Inflammatory macrophage treated with lipopolysaccharide for 4 hours (primary cell): ENCODE measurements at regions not wholly inside any gene's neighbourhood (a gene's known extent, or its start where the extent isn't known, plus 50 kb on each side); places are given as distances from the start of the nearest gene placed in this dataset.

Source experiments
- DNase-seq: peaks from one replicate; pipeline ENCODE4 v3.0.0-alpha.2; 2020

DNA sequence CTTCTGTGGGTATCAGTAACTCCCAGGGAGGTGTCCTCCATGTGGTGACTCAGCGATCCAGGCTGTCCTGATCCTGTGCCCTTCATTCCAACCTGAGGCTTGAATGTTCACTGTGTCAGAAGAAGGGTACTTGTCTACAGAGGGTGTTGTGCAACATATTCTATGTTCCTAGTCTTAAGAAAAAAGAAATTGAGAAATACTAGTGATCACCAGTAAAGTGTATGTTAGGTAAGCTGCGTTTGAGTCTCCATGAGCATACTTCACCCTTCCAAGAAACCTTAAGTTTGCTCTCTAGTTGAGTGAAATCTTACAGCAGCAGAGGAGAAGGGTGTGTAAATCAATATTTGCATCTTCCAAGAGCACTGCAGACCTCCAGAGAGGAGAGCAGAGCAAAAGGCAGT is 122.2 kb upstream of the SLC24A5 start:
- DNase-seq = peak; percentile 37

GRCh38 chr15:48001393-48002039 is 119.3 kb upstream of the SLC24A5 start:
- DNase-seq = peak; percentile 74

- peak; percentile 40 for DNase-seq
These were observed 118.0 kb upstream of the SLC24A5 start for GRCh38 chr15:48002767-48003166.

- DNase-seq = no peak
These were observed 117.3 kb upstream of the SLC24A5 start for GRCh38 chr15:48003441-48003840.

- DNase-seq = no peak
These were observed 115.7 kb upstream of the SLC24A5 start for GRCh38 chr15:48005077-48005476.

DNA sequence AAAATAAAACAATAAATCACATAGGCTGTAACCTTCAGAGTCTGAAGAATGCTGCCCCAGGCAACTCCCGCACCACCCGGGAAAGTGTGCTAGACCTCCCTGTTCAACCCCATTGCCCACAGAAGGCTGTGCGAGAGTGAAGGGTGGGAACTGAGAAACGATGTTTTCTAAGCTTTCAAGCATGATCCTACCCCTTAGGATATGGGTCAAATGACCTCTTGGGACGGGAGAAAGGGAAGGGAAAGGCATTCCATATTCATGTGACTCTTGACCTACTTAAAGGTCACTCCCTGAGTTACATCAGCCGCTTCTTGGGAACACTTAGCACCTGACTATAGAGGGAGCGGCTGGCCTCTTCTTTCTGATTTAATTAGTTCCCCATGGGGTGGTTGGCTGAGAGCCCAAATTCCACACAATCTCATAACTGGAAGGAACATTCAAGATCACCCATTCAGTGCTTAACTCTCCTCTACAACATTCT is 114.7 kb upstream of the SLC24A5 start:
- DNase-seq = no peak

DNA sequence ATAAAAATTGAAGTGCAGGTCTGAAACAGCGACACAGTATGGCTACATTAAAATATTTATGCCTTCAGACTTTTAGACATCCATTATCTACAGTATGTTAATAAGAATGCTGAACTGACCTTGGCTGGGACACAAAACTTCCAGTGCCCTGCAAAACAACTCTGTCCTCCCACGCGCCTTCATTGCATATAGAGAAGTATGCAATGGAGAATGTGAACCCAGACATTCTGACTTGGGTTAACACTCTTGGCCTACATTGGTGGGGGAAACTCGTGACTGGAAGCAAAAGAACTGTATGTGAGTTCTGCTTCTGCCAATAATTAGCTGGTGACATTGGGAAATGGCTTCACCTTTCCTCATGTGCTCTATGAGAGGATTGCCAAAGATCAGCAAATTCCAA is 110.5 kb upstream of the SLC24A5 start:
- DNase-seq = peak; percentile 10

GRCh38 chr15:48012191-48012590 is 108.6 kb upstream of the SLC24A5 start:
- DNase-seq = no peak

DNA sequence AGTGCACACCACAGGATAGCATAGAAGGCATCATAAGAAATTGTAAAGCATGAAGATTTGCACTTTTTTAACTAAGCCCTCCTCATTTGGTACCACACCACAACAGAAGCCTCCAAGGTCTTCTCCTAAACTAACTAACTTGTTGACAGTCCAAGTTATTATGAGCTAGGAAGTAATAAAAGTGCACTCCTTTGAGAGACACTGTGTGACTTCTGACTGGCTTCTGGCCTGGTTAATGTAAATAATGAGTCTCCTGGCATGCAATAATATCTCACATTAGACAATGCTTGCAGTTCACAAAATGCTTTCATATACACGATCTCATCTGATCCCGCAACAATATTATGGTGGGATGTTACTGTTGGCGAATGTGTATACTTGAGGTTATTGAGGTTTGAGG is 103.9 kb upstream of the SLC24A5 start:
- no peak for DNase-seq

GRCh38 chr15:48017747-48018146 is 103.0 kb upstream of the SLC24A5 start:
- DNase-seq = no peak

DNA sequence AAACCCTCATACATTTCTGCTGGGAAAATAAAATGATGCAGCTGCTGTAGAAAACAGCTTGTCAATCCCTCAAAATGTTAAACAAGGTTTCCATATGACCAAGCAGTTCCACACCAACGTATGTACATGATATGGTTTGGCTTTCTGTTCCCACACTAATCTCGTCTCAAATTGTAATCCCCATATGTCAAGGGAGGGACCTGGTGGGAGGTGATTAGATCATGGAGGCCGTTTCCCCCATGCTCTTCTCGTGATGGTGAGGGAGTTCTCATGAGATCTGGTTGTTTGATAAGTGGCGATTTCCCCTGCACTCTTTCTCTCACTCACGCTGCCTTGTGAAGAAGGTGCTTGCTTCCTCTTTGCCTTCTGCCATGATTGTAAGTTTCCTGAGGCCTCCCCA is 100.6 kb upstream of the SLC24A5 start:
- no peak for DNase-seq

DNA sequence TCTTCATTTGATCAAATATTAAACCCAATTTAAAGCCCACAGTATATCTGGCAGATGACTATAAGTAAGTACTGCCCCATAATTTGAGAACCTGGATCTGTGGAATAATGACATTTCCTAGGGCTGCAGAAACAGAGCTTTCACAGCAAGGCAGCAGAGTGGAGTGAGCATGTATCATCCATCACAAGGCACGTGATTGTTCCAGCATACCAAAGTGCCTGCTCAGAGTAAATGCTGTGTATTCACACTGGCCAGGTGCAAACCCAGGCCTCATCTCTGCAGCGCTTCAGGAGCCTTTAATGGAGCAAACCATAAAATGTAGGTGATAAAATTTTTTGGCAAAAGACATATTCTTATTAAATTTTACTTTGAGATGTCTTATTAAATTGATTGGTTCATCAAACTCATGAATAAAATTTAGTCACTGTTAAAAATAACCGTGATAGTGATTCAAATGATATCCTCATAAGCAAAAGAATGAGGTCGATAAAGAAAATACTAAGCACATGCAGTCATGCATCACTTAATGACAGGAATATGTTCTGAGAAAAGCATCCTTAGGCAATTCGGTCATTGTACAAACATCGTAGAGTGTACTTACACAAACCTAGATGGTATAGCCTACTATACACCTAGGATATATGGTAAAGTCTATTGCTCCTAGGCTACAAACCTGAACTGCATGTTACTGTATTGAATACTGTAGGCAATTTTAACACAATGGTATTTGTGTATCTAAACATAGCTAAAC is 99.3 kb upstream of the SLC24A5 start:
- DNase-seq = no peak

DNA sequence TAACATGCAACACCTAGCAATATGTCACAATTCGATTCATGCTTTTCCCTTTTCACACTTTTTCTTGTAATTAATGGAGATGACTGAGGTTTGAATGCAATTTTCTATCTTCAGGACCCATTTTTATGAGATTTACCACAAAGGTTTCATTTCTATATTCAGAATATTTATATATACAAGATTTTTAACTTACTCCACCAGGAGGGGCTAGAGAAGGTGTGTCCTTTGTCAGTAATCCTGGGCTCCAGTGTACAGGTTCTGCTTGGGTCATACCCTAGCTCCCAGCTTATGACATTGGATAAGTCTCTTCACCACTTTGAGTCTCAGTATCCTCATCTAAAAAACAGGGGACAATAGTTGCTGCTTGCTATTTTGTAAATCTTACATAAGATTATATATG is 95.7 kb upstream of the SLC24A5 start:
- no peak for DNase-seq

DNA sequence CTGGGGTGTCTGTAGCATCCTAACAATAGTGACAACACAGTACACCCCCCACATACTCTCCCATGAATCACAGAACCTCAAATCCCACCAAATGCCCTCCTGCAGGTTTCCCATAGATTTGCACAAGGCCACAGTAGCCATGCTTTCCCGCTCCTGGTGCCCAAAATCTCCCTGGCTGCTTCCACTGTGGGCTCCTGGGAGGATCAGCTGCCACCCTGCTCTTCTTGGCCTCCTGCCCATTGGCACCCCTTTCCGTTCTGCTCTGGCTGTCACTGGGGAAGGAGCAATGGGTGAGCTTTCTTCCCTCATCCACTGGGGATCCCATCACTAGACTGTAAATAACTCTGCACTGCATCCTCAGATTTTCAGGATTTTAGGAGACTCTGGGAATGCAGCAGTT is 92.1 kb upstream of the SLC24A5 start:
- DNase-seq = no peak

DNA sequence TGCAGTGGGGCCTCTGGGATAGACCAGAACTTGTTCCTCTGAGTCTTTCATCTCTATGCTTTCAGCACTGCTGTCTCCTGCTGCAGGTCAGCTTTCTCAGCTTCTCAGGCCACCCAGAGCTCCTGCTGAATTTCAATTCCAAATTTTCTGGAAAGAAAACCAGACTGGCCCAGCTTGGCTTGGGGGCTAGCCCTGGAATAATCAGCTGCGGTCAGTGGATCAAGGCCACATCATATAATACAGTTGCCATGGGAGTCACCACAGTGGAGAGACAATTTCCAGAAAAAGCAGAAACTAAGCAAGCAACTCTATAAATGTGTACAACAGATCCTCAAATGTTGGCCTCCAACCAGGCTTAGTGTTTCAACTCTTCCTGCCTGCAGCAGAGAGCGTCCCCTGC is 91.1 kb upstream of the SLC24A5 start:
- no peak for DNase-seq

- no peak for DNase-seq
These were observed 89.3 kb upstream of the SLC24A5 start for GRCh38 chr15:48031466-48031865.

GRCh38 chr15:48031973-48032372 is 88.8 kb upstream of the SLC24A5 start:
- no peak for DNase-seq

DNA sequence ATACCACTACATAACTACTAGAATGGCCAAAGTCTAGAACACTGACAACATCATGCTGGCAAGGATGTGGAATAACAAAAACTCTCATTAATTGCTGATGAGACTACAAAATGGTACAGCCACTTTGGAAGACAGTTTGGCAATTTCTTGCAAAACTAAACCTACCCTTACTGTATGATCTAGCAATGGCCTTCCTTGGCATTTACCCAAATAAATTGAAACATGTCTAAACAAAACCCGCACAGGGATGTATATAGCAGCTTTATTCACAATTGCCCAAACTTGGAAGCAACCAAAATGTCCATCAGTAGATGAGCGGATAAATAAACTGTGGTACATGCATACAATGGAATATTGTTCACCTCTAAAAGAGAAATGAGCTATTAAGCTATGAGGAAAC is 87.9 kb upstream of the SLC24A5 start:
- no peak for DNase-seq

DNA sequence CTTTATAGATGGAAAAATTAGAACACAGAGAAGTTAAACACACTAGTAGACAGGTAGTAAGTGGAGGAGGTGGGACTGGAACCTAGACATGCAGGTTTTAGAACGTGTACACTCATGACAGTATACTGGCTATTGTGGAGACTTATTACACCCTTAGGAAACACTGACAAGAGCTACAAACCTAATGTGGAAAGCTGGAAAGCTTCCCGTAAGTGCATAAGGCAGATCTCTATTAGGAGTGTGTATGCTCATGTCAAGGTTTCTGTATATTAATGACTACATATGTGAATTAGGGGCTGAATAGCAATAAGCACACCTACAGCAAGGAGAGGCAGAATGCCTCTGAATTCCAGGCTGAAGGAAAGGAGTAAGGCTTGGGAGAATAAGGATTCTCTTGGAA is 82.6 kb upstream of the SLC24A5 start:
- DNase-seq = no peak

DNA sequence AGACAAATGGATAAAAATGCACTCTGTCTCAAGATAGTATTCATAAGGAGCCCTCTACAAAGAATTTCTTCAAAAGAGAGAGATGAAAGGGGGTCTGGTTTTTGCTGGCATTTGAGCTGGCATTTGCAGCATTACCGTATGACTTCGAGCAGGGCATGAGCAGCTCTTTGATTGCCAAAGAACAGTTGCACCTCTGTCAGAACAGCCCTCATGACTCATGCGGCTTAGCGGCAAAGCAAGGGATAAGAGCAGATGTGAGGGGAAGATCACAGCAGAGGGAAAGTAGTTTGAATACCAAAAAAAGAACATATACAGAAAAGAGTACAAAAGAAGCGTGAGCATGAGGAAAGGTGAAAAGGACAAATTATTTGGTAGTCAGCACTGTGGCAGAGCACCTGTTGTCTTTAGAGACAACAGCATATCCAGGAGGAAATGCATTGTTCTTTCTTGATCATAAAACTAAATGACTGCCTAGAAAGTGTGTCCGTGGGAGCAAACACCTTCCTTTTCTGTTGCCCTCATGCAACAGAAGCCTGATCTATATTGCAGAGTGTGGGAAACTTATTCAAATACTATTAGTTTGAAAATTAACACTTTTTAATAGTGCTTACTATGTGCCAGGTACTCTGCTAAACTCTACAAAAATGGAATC is 80.5 kb upstream of the SLC24A5 start:
- DNase-seq = no peak

- DNase-seq = no peak
These were observed 79.3 kb upstream of the SLC24A5 start for GRCh38 chr15:48041454-48041853.

DNA sequence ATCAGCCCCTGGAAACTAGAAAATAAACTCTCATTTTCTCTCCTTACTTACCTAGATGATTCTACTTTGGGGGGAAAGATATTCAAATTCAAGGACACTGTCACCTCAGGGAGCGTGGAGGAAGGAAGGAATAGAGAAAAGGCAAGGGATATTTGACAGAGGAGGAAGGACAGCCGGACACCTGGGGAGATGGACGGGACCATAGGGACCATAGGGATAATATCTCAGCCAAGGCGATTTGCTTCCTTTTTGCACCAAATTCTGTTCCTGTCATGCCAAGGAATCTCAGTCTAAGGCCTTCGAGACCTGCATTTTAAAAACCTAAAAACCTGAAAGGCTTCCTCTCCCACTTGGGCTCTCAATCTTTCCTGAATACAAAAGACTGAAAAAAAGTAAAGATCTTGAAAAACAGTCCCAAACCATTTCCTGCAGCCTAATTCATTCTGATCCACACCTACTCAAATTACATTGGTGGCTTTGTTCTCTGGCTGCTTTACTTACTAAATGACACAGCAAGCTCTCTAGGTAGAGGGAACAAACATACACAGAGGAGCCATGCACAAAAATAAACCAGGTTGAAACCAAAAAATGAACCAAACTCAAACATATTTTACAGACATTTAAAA is 73.9 kb upstream of the SLC24A5 start:
- DNase-seq = no peak

- no peak for DNase-seq
These were observed 71.1 kb upstream of the SLC24A5 start for GRCh38 chr15:48049736-48050135.

- no peak for DNase-seq
These were observed 67.8 kb upstream of the SLC24A5 start for GRCh38 chr15:48052946-48053345.
